ENCODE measurements at regions not wholly inside any gene's neighbourhood (a gene's known extent, or its start where the extent isn't known, plus 50 kb on each side); places are given as distances from the start of the nearest gene placed in this dataset.

- Histone ChIP-seq H3K27ac (ENCODE audit: insufficient read depth, low read depth, low read length) (no peak overlapping the region), H3K9me1 (replicated peaks; ENCODE audit: control insufficient read depth, extremely low read depth, insufficient read depth, low read length) (no peaks in the 10 kb centered on the region), H3K4me1 (ENCODE audit: control insufficient read depth, extremely low read depth, insufficient read depth, low read length) (no peaks in the 10 kb centered on the region), H3K36me3 (ENCODE audit: control insufficient read depth in 2 of 2, extremely low read depth in 1 of 2, insufficient read depth in 2 of 2, low read length in 2 of 2) (no peaks in the 10 kb centered on the region), H3K9ac (replicated peaks; ENCODE audit: extremely low read depth, insufficient read depth, low read length) (no peak overlapping the region), H3K27me3 (ENCODE audit: control insufficient read depth in 2 of 2, insufficient read depth in 2 of 2, low read length in 2 of 2) (no peaks in the 10 kb centered on the region), H3K79me2 (ENCODE audit: control insufficient read depth, insufficient read depth, low read length) (no peaks in the 10 kb centered on the region), H3K4me3 (replicated peaks in 1 of 3; ENCODE audit: insufficient read depth in 1 of 3, low read depth in 1 of 3, low read length in 3 of 3) (no peak overlapping the region), H3K4me2 (ENCODE audit: insufficient read depth, low read length) (no peak overlapping the region), H3K9me3 (replicated peaks; ENCODE audit: control insufficient read depth, insufficient read depth, low read length) (peaks cover 8% of the 10 kb centered on the region), H2AFZ (ENCODE audit: low read depth, low read length) (no peak overlapping the region), H4K20me1 (replicated peaks; ENCODE audit: control insufficient read depth, extremely low read depth, insufficient read depth, low read length) (no peaks in the 10 kb centered on the region)
- no peak for DNase-seq (ENCODE audit: low read depth, low spot score)
- BruUV-seq (replicated peaks): no TSS peak
- intact Hi-C loops (cut with micrococcal nuclease): no loop called here
- POLR2A ChIA-PET: no interaction called here
- CTCF ChIA-PET: no interaction called here
- dilution Hi-C loops (cut with MboI; ENCODE audit: extremely low pct_ligation_motif_present, low sequenced_read_pairs): no loop called here
- FAIRE-seq: no peak
- TF ChIP-seq POLR2AphosphoS5 (IDR thresholded peaks at IDR 0.05; ENCODE audit: insufficient read depth, low read depth, low read length) (no peak), JUN (IDR thresholded peaks at IDR 0.05; ENCODE audit: borderline replicate concordance, insufficient read depth, insufficient read length, low read depth) (no peak), POLR2A (IDR thresholded peaks at IDR 0.05; ENCODE audit: low read depth, low read length) (no peak)
- TF ChIP-seq, protein P1, sequence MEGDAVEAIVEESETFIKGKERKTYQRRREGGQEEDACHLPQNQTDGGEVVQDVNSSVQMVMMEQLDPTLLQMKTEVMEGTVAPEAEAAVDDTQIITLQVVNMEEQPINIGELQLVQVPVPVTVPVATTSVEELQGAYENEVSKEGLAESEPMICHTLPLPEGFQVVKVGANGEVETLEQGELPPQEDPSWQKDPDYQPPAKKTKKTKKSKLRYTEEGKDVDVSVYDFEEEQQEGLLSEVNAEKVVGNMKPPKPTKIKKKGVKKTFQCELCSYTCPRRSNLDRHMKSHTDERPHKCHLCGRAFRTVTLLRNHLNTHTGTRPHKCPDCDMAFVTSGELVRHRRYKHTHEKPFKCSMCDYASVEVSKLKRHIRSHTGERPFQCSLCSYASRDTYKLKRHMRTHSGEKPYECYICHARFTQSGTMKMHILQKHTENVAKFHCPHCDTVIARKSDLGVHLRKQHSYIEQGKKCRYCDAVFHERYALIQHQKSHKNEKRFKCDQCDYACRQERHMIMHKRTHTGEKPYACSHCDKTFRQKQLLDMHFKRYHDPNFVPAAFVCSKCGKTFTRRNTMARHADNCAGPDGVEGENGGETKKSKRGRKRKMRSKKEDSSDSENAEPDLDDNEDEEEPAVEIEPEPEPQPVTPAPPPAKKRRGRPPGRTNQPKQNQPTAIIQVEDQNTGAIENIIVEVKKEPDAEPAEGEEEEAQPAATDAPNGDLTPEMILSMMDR (IDR thresholded peaks at IDR 0.05; ENCODE audit: extremely low read depth in 1 of 2, insufficient read depth in 1 of 2, low read depth in 1 of 2, low read length in 2 of 2): no peak
These were observed 683.8 kb upstream of the EEF2KMT start for GRCh38 chr16:5781436-5781835.

- dilution Hi-C loops (cut with MboI; ENCODE audit: extremely low pct_ligation_motif_present, low sequenced_read_pairs): no loop called here
- DNase-seq (ENCODE audit: low read depth, low spot score) (no peak), FAIRE-seq (no peak)
- no peak overlapping the region for H3K9ac ChIP-seq (replicated peaks; ENCODE audit: extremely low read depth, insufficient read depth, low read length)
- H3K79me2 ChIP-seq (ENCODE audit: control insufficient read depth, insufficient read depth, low read length): no peaks in the 10 kb centered on the region
- no peaks in the 10 kb centered on the region for H3K4me1 ChIP-seq (ENCODE audit: control insufficient read depth, extremely low read depth, insufficient read depth, low read length)
- no peak overlapping the region for H3K4me3 ChIP-seq (replicated peaks in 1 of 3; ENCODE audit: insufficient read depth in 1 of 3, low read depth in 1 of 3, low read length in 3 of 3)
- no peak overlapping the region for H2AFZ ChIP-seq (ENCODE audit: low read depth, low read length)
- ChIA-PET CTCF (no interaction called here), POLR2A (no interaction called here)
- no peak overlapping the region for H3K4me2 ChIP-seq (ENCODE audit: insufficient read depth, low read length)
- BruUV-seq (replicated peaks): no TSS peak
- H4K20me1 ChIP-seq (replicated peaks; ENCODE audit: control insufficient read depth, extremely low read depth, insufficient read depth, low read length): no peaks in the 10 kb centered on the region
- no peaks in the 10 kb centered on the region for H3K9me1 ChIP-seq (replicated peaks; ENCODE audit: control insufficient read depth, extremely low read depth, insufficient read depth, low read length)
- intact Hi-C loops (cut with micrococcal nuclease): no loop called here
- H3K36me3 ChIP-seq (ENCODE audit: control insufficient read depth in 2 of 2, extremely low read depth in 1 of 2, insufficient read depth in 2 of 2, low read length in 2 of 2): no peaks in the 10 kb centered on the region
- no peaks in the 10 kb centered on the region for H3K27me3 ChIP-seq (ENCODE audit: control insufficient read depth in 2 of 2, insufficient read depth in 2 of 2, low read length in 2 of 2)
- peaks cover 5% of the 10 kb centered on the region for H3K9me3 ChIP-seq (replicated peaks; ENCODE audit: control insufficient read depth, insufficient read depth, low read length)
- TF ChIP-seq JUN (IDR thresholded peaks at IDR 0.05; ENCODE audit: borderline replicate concordance, insufficient read depth, insufficient read length, low read depth): no peak
- H3K27ac ChIP-seq (ENCODE audit: insufficient read depth, low read depth, low read length): no peak overlapping the region
These were observed 679.3 kb upstream of the EEF2KMT start for GRCh38 chr16:5776876-5777275.
